CMK (cell line): ENCODE measurements at regions not wholly inside any gene's neighbourhood (a gene's known extent, or its start where the extent isn't known, plus 50 kb on each side); places are given as distances from the start of the nearest gene placed in this dataset.
"Not testable (repeated sequence)": the region's sequence is repeated elsewhere in the genome, so short reads cannot be mapped to it uniquely, and the experiment has no call there.

ENCODE experiments used
- DNase-seq: peaks from one replicate; pipeline ENCODE4 v3.0.0-alpha.2; 2010; ENCODE audit warnings: low read depth

GRCh38 chr6:69623357-69623756, 173.5 kb downstream of the LMBRD1 start:
- DNase-seq = no peak

- DNase-seq = no peak
Measured at GRCh38 chr6:69622924-69623323, 173.9 kb downstream of the LMBRD1 start.

DNA sequence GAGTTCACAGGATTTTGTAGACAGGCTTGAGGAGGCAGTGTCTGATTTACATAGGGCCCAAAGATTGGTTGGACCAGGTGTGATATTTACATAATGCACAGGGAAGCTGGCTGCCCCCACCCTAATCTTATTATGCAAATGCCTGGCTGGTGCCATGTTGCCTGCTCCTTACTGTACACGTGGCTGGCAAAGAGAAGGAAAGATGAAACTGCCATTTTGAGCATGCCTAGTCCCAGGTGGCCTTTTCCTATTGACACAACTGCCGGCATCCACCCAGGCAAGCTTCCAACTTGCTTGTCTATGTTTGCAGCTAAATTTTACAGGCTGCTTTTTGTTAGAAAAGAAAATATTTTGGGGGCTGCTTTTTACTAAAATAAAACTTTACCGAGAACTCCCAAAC, 174.6 kb downstream of the LMBRD1 start:
- DNase-seq = no peak

DNA sequence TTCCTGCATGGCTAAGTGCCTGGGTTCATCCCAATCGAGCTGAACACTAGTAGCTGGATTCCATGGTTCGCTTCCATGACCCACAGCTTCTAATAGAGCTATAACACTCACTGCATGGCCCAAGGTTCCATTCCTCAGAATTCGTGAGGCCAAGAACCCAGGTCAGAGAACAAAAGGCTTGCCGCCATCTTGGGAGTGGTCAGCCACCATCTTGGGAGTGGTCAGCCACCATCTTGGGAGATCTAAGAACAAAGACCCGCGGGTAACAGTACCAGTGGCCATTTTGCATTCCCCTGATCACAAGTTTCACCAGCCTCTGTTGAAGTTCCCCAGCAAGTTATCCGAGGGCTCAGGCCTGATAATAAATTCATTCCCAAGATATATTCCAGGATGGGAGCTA, 179.6 kb downstream of the LMBRD1 start:
- no peak for DNase-seq

GRCh38 chr6:69609836-69610472, 186.9 kb downstream of the LMBRD1 start:
- no peak for DNase-seq

GRCh38 chr6:69601132-69601531, 195.7 kb downstream of the LMBRD1 start:
- no peak for DNase-seq

- DNase-seq = no peak
Measured at GRCh38 chr6:69594405-69594804, 202.4 kb downstream of the LMBRD1 start.

DNA sequence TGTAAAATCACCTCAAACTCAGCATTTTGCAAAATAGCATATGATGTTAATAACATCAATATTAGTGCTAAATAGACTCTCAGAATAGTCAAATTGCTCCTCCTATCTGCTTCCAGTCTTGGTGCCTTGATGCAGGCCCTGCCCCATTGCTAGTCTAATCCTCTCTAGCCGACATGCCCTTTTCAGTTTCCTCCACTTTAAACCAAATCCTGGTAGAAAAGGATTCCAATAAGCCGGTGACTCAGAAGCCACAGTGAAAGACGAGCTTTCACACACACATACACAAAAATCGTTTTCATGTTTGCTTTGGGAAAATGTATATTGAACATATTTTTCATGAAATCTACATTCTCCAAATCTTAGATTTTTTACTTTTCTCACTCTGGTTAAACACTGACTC, 203.1 kb downstream of the LMBRD1 start:
- DNase-seq = no peak

- DNase-seq = no peak
Measured at GRCh38 chr6:69589626-69590025, 207.2 kb downstream of the LMBRD1 start.

- no peak for DNase-seq
Measured at GRCh38 chr6:69584913-69585729, 211.7 kb downstream of the LMBRD1 start.

GRCh38 chr6:69584536-69584912, 212.3 kb downstream of the LMBRD1 start:
- DNase-seq = no peak

- no peak for DNase-seq
Measured at GRCh38 chr6:69581581-69581980, 215.2 kb downstream of the LMBRD1 start.

- no peak for DNase-seq
Measured at GRCh38 chr6:69580706-69581105, 216.1 kb downstream of the LMBRD1 start.

DNA sequence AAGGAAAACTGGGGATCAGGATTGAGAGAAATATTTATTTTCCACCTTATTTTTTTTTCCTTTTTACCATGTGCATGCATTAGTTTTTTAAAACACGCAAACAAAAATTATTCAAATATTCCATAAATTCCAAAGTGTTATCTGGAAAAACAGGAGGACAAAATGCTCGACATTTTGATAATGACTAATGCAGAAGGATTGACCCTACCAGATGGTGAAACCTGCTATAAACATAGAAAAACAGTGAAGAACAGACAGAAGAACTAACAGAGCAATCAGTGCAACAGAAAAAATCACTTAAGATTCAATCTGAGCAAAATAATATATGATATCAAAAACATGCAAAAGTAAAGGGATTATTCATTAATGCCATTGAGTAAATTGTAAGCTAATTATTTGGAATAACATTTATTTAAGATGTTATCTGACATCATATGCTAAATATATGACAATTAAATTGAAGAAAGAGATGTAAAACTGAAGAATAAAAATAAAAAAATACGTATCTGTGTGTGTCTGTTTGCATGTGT, 218.4 kb downstream of the LMBRD1 start:
- DNase-seq = no peak

- DNase-seq = no peak
Measured at GRCh38 chr6:69571234-69571633, 225.6 kb downstream of the LMBRD1 start.

DNA sequence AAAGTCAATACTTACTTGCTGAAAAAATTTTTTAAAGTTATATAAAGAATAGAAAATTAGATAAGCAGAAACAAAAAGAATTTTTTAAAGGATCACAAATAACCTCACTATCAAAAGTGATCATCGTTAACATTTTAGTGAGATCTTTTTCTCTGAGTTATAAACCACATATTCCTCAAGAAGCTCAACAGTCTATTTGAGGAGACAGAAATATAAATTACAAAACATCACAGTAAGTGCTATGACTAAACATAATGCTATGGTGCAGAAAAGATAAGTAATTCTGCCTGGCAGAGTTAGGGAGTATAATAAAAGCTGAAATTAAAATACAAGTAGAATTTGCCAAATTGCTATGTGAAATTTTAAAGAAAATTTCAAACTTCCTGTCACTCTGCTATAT, 226.7 kb downstream of the LMBRD1 start:
- DNase-seq = no peak

- not testable (repeated sequence) for DNase-seq
Measured at GRCh38 chr6:69560597-69560996, 236.2 kb downstream of the LMBRD1 start.

DNA sequence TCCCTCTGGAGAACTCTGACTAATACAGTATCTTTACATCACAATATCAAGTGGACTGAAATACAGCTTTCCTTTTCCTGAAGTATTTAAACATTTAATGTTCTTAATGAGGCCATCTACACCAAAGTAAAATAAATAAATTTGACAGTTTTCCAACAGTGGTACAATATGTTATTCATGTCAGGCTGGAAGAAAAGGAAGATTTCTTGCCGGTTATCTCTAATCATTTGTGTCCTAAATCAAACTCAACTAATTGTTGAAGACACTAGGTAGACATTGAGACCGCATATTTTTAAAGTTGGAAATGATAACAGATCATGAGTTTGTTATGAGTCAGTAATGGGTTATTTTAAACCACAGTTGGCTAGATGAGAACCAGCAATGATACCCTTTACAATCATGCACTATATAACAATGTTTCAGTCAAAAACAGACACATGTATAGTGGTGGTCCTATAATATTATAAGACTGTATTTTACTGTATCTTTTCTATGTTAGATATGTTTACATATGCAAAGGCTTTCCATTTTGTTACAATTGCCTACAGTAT, 241.6 kb downstream of the LMBRD1 start:
- DNase-seq = no peak

GRCh38 chr6:69542494-69542893, 254.3 kb downstream of the LMBRD1 start:
- no peak for DNase-seq

- DNase-seq = no peak
Measured at GRCh38 chr6:69527921-69528476, 268.8 kb downstream of the LMBRD1 start.

DNA sequence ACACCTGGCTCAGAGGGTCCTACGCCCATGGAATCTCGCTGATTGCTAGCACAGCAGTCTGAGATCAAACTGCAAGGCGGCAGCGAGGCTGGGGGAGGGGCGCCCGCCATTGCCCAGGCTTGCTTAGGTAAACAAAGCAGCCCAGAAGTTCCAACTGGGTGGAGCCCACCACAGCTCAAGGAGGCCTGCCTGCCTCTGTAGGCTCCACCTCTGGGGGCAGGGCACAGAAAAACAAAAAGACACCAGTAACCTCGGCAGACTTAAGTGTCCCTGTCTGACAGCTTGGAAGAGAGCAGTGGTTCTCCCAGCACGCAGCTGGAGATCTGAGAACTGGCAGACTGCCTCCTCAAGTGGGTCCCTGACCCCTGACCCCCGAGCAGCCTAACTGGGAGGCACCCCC, 281.3 kb downstream of the LMBRD1 start:
- not testable (repeated sequence) for DNase-seq

- DNase-seq = no peak
Measured at GRCh38 chr6:69494595-69494994, 302.2 kb downstream of the LMBRD1 start.

DNA sequence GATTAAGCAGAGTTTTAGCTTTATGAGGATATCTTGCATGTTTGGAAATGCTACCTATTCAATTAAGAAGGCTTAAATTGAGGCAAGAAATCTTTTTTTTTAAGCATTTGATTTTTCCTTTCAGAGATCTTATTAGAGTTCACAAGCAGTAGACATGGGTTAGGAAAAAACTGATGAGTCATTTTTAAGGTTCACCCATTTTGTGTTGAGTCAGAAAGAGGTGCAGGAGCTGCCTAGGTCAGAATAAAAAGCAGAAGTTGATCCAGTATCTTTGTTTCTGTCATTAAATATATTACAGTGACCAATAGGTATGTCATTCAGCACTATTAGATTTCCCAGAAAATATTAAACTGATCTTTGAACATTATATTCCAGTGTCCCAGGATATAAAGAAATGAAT, 306.8 kb downstream of the LMBRD1 start:
- no peak for DNase-seq
